NCI-H1048 (cell line): ENCODE measurements at regions not wholly inside any gene's neighbourhood (a gene's known extent, or its start where the extent isn't known, plus 50 kb on each side); places are given as distances from the start of the nearest gene placed in this dataset.
"Not testable (repeated sequence)": the region's sequence is repeated elsewhere in the genome, so short reads cannot be mapped to it uniquely, and the experiment has no call there.

ENCODE experiments used
- DNase-seq: peaks from one replicate; lab custom pipeline; 2025; lab: John Stamatoyannopoulos, UW

- no peak for DNase-seq
These were observed 789.7 kb upstream of the PRMT6 start for GRCh38 chr1:106266786-106267185.

GRCh38 chr1:106268070-106268469 is 788.4 kb upstream of the PRMT6 start:
- no peak for DNase-seq

- no peak for DNase-seq
These were observed 779.6 kb upstream of the PRMT6 start for GRCh38 chr1:106276871-106277270.

GRCh38 chr1:106277786-106278185 is 778.7 kb upstream of the PRMT6 start:
- DNase-seq, result no peak

GRCh38 chr1:106278716-106279115 is 777.8 kb upstream of the PRMT6 start:
- no peak for DNase-seq

- no peak for DNase-seq
These were observed 767.1 kb upstream of the PRMT6 start for GRCh38 chr1:106289265-106289928.

GRCh38 chr1:106290805-106291501 is 765.5 kb upstream of the PRMT6 start:
- no peak for DNase-seq

- DNase-seq, result no peak
These were observed 764.3 kb upstream of the PRMT6 start for GRCh38 chr1:106292130-106292529.

- DNase-seq, result no peak
These were observed 760.0 kb upstream of the PRMT6 start for GRCh38 chr1:106296431-106296830.

- DNase-seq, result no peak
These were observed 752.4 kb upstream of the PRMT6 start for GRCh38 chr1:106304106-106304505.

- no peak for DNase-seq
These were observed 736.9 kb upstream of the PRMT6 start for GRCh38 chr1:106319612-106320011.

GRCh38 chr1:106325600-106325999 is 730.9 kb upstream of the PRMT6 start:
- DNase-seq, result no peak

- no peak for DNase-seq
These were observed 712.0 kb upstream of the PRMT6 start for GRCh38 chr1:106344494-106344893.

GRCh38 chr1:106360252-106360651 is 696.2 kb upstream of the PRMT6 start:
- no peak for DNase-seq

- no peak for DNase-seq
These were observed 689.7 kb upstream of the PRMT6 start for GRCh38 chr1:106366627-106367319.

GRCh38 chr1:106378261-106378660 is 678.2 kb upstream of the PRMT6 start:
- no peak for DNase-seq

GRCh38 chr1:106380772-106381171 is 675.7 kb upstream of the PRMT6 start:
- DNase-seq, result no peak

GRCh38 chr1:106389160-106389559 is 667.3 kb upstream of the PRMT6 start:
- not testable (repeated sequence) for DNase-seq

GRCh38 chr1:106393046-106393445 is 663.4 kb upstream of the PRMT6 start:
- DNase-seq, result no peak

- DNase-seq, result no peak
These were observed 660.5 kb upstream of the PRMT6 start for GRCh38 chr1:106396020-106396419.

GRCh38 chr1:106398391-106398790 is 658.1 kb upstream of the PRMT6 start:
- DNase-seq, result no peak

GRCh38 chr1:106406114-106406513 is 650.4 kb upstream of the PRMT6 start:
- DNase-seq, result no peak

- DNase-seq, result not testable (repeated sequence)
These were observed 644.2 kb upstream of the PRMT6 start for GRCh38 chr1:106412321-106412720.
